ENCODE measurements at regions not wholly inside any gene's neighbourhood (a gene's known extent, or its start where the extent isn't known, plus 50 kb on each side); places are given as distances from the start of the nearest gene placed in this dataset.

GRCh38 chr12:19836456-19836855, 397.2 kb downstream of the AEBP2 start:
- TF ChIP-seq POLR2A (IDR thresholded peaks at IDR 0.05) (no peak), CTCF (IDR thresholded peaks at IDR 0.05) (no peak)

All from Peyer's patch (tissue), 4 donors.